Heart left ventricle (tissue), 13 donors: ENCODE measurements at regions not wholly inside any gene's neighbourhood (a gene's known extent, or its start where the extent isn't known, plus 50 kb on each side); places are given as distances from the start of the nearest gene placed in this dataset.

ENCODE experiments used
- CTCF ChIP-seq, 12 donors: fragments of 200-600 bp; sonication (generic) in 4 of 12; IDR thresholded peaks; one replicate each; pipeline versions ENCODE4 v1.5.0 to v1.8.0; 2018 to 2022; ENCODE audit warnings: antibody characterized with exemption in 12 of 12, mild to moderate bottlenecking in 5 of 12
- POLR2A ChIP-seq, 2 donors: fragments of 450-650 bp; IDR thresholded peaks; one replicate each; pipeline ENCODE4 v1.6.1; 2017; ENCODE audit warnings: antibody characterized with exemption in 2 of 2, mild to moderate bottlenecking in 2 of 2, moderate library complexity in 2 of 2
- donor health status: ischemic (EF 13 %, LVEDD 7.1; RV severe dilation, severe dysfunction).
- donor health status: DM: no; HTN: yes; CAD: no.
- donor health status: DM: no; HTN: no; CAD: no.
- donor health status: ischemic (EF 25% LVEDD 6.9; RV normal size, moderate dysfunction).
- donor health status: ischemic (EF 25% LVEDD 5.7; RV mildly dilated, moderate dysfunction).
- donor health status: ischemic (EF 35%, LVEDD 5.7; RV mildly dilated, moderate dysfunction).
- donor health status: nonischemic (EF 11% LVEDD 7.7; RV severe dilation, severe dysfunction).
- donor health status: DM: yes; HTN: yes; CAD: no.
- donor health status: PGD.
- donor health status: ischemic (EF 29% LVEDD 5.4; RV normal size, mild dysfunction).
- donor health status: nonischemic (EF 23%, LVEDD 6.1; RV moderate dilation, normal function).

- no peak for TF ChIP-seq CTCF (IDR thresholded peaks at IDR 0.05)
- TF ChIP-seq POLR2A (IDR thresholded peaks at IDR 0.05), result no peak
Observed at GRCh38 chr5:158514319-158514985, 585.3 kb downstream of the EBF1 start.
